WERI-Rb-1 (cell line): ENCODE measurements at regions not wholly inside any gene's neighbourhood (a gene's known extent, or its start where the extent isn't known, plus 50 kb on each side); places are given as distances from the start of the nearest gene placed in this dataset.

Experiments used
- DNase-seq: peaks from one replicate; pipeline ENCODE4 v3.0.0-alpha.2; 2020
- H3K27ac ChIP-seq: fragments of 250-450 bp; sonication (Bioruptor Pico); 2 replicates; pipeline ENCODE4 v1.5.1; 2020; ENCODE audit warnings: mild to moderate bottlenecking, moderate library complexity
- H3K27me3 ChIP-seq: fragments of 250-450 bp; sonication (Bioruptor Pico); 2 replicates; pipeline ENCODE4 v1.5.1; 2021; ENCODE audit warnings: mild to moderate bottlenecking, low read depth, moderate library complexity; ENCODE audit not compliant: insufficient read depth, severe bottlenecking
- H3K36me3 ChIP-seq: fragments of 250-450 bp; sonication (Bioruptor Pico); 2 replicates; pipeline ENCODE4 v1.5.1; 2020; ENCODE audit warnings: mild to moderate bottlenecking, moderate library complexity
- H3K4me3 ChIP-seq: 2 replicates; pipeline ENCODE4 v1.5.1; 2011; ENCODE audit warnings: low read depth, mild to moderate bottlenecking, control low read depth, low read length
- H3K9me3 ChIP-seq: fragments of 250-450 bp; sonication (Bioruptor Pico); 2 replicates; pipeline ENCODE4 v1.5.1; 2021; ENCODE audit warnings: mild to moderate bottlenecking, moderate library complexity; ENCODE audit not compliant: severe bottlenecking
- TF ChIP-seq, protein P1 (sequence below): IDR thresholded peaks from 2 replicates; pipeline ENCODE4 v1.5.1; 2011; ENCODE audit warnings: low read depth, mild to moderate bottlenecking, control low read depth, inconsistent platforms, low read length

DNA sequence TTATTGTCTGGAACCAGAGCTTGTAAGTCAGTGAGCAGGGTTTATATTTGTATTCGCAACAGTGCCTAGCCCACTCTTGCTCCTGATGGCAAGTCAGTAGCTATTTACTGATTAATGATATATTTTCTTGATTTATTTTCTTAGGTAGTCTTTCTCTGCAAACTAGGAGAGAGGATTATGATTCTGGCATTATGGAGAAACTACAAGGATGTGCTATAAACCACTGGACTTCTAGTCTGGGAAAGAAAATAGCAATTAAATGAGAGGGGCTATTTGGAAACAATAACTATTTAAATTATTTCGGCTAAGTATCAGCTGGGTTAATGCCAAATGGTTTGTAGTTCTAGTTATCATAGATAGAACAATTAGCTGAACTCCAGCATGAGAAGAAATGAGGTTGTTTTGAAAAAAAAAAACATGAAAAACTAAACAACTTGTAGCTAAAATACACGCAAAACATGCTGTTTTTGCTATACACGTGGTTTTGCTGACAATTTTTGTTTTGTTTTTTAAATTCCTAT lies 304.9 kb upstream of the TCF21 start:
- Histone ChIP-seq H3K9me3 (no peaks in the 10 kb centered on the region), H3K27me3 (peaks cover 36% of the 10 kb centered on the region), H3K36me3 (no peaks in the 10 kb centered on the region), H3K27ac (no peak overlapping the region), H3K4me3 (no peak overlapping the region)
- TF ChIP-seq, protein P1, sequence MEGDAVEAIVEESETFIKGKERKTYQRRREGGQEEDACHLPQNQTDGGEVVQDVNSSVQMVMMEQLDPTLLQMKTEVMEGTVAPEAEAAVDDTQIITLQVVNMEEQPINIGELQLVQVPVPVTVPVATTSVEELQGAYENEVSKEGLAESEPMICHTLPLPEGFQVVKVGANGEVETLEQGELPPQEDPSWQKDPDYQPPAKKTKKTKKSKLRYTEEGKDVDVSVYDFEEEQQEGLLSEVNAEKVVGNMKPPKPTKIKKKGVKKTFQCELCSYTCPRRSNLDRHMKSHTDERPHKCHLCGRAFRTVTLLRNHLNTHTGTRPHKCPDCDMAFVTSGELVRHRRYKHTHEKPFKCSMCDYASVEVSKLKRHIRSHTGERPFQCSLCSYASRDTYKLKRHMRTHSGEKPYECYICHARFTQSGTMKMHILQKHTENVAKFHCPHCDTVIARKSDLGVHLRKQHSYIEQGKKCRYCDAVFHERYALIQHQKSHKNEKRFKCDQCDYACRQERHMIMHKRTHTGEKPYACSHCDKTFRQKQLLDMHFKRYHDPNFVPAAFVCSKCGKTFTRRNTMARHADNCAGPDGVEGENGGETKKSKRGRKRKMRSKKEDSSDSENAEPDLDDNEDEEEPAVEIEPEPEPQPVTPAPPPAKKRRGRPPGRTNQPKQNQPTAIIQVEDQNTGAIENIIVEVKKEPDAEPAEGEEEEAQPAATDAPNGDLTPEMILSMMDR, result no peak
- no peak for DNase-seq

DNA sequence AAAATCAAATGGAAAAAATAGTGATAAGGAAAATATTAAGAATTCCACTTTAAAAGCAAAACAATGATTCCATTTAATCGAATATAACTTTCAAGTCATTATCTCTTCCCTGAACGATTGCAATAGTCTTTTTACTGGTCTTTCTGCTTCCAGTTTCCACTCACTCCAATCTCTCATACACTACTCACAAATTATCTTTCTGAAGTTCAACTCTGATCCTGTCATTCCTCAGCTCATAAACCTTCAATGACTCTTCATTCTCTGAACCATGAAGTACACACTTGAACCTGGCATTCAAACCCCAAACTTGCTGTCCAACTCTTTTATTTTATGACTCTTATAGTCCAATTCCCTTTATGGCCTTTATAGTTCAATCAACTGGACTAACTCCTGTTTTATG lies 304.1 kb upstream of the TCF21 start:
- Histone ChIP-seq H3K4me3 (no peak overlapping the region), H3K9me3 (no peaks in the 10 kb centered on the region), H3K36me3 (no peaks in the 10 kb centered on the region), H3K27me3 (peaks cover 34% of the 10 kb centered on the region), H3K27ac (no peak overlapping the region)
- TF ChIP-seq, protein P1, result no peak
- no peak for DNase-seq

DNA sequence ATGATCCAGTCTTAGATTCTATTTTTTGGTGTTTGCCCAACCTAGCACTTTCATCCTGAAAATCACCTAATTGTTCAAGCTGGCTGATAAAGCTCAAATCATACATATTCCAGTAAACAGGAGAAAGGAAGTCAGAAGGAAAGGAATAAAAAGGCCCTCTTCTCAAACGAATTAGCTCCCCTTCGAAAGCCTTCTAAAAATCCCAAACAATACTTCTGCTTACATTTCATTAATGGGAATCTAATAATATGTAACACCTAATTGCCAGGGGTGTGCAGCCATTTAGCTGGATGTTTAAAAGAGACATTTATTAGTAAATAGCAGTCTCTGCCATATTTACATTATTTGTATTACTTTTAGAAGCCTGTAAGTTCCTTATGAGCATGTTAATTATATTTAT lies 302.9 kb upstream of the TCF21 start:
- no peaks in the 10 kb centered on the region for H3K9me3 ChIP-seq
- H3K27me3 ChIP-seq, result peaks cover 42% of the 10 kb centered on the region
- no peak for DNase-seq
- no peak overlapping the region for H3K27ac ChIP-seq
- no peaks in the 10 kb centered on the region for H3K36me3 ChIP-seq
- TF ChIP-seq, protein P1, result no peak
- no peak overlapping the region for H3K4me3 ChIP-seq

DNA sequence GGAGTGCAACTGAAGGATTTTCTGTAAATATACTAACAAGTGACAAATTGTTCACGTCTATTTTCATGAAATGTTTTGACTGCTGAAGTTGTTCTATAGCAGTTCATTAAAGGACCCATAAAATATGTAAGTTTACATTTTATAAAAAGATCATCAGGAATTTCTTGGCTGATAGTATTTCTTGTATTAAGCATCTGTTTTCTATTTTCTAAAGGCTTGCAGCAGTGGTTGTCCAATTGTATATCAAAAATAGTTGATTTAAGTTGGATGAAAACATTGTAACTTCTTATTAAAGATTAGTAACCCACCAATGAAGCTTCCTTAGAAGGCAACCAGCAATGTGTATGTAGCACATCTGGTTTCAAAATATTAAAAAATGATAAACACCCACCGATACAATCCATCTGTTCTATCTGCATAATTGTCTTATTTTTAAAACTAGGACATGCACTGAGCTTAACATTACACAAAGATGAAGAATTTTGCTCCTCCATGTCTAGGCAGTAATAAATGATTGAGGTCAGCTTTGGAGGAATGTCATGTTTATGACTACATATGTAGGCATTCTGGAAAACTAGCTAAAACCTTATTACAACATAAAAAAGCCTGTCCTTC lies 301.3 kb upstream of the TCF21 start:
- Histone ChIP-seq H3K9me3 (no peaks in the 10 kb centered on the region), H3K27me3 (peaks cover 46% of the 10 kb centered on the region), H3K36me3 (no peaks in the 10 kb centered on the region), H3K27ac (no peak overlapping the region), H3K4me3 (no peak overlapping the region)
- TF ChIP-seq, protein P1, result no peak
- DNase-seq, result no peak

DNA sequence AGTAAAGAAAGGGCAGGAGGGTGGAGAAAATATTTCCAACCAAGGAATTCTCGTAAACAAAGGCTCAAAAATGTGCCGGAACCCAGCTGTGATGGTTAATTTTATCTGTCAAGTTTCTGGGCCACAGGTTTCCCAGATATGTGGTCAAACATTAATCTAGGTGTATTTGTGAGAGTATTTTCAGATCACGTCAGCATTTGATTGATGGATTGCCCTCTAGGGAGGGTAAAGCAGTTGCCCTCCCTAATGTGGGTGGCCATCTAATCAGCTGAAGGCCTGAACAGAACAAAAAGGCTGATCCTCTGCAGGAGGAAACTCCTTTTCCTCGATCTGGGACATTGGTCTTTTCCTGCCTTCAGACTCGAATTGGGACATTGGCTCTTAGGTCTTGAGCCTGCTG lies 298.7 kb upstream of the TCF21 start:
- no peak for DNase-seq
- Histone ChIP-seq H3K36me3 (no peaks in the 10 kb centered on the region), H3K27ac (no peak overlapping the region), H3K9me3 (no peaks in the 10 kb centered on the region), H3K4me3 (no peak overlapping the region), H3K27me3 (peaks cover 58% of the 10 kb centered on the region)
- TF ChIP-seq, protein P1, result no peak

DNA sequence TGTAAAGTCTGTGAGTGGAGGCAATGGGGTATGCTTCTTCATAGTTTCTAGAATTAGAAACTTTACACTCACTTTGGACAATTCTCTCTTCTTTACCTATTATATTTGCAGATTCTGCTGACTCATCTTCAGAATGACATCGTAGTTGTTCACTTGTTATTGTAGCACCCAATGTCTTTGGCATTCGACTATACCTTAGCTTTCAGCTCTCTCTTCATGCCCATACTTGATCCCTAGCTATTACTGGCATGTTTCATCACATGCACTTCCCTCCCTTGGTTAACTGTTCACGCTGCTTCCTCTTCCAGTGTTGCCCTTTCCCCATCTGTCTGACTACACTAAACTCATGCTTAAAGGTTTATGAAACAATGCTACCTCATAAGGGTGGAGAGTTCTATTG lies 298.1 kb upstream of the TCF21 start:
- no peak for DNase-seq
- H3K27ac ChIP-seq, result no peak overlapping the region

More for the DNA sequence above, 298.1 kb upstream of the TCF21 start:
- Histone ChIP-seq H3K4me3 (no peak overlapping the region), H3K9me3 (no peaks in the 10 kb centered on the region), H3K27me3 (peaks cover 53% of the 10 kb centered on the region), H3K36me3 (no peaks in the 10 kb centered on the region)
- TF ChIP-seq, protein P1, result no peak
